COLO829 (cell line): ENCODE measurements at regions not wholly inside any gene's neighbourhood (a gene's known extent, or its start where the extent isn't known, plus 50 kb on each side); places are given as distances from the start of the nearest gene placed in this dataset.

ENCODE experiments used
- DNase-seq: peaks from one replicate; pipeline ENCODE4 v3.0.0; 2012; ENCODE audit warnings: low spot score

DNA sequence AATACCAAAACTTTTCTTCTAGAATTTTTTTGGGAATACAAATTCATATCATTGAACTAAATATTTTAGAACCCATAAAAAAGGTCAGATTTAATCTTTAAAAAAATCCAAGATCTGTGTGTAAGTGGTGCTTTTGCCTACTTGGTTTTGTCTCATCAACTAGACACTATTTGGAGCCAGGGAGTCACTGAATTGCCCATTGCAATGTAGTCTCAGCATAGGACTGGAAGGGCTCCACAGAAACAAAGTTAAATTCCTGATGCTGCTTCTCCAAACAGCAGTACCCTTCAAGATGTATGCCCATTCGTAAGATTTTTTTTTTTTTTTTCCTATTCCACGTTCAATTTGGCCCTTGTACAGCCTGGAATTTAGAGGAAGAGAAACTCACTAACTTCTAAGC, 208.0 kb upstream of the MPDZ start:
- no peak for DNase-seq

DNA sequence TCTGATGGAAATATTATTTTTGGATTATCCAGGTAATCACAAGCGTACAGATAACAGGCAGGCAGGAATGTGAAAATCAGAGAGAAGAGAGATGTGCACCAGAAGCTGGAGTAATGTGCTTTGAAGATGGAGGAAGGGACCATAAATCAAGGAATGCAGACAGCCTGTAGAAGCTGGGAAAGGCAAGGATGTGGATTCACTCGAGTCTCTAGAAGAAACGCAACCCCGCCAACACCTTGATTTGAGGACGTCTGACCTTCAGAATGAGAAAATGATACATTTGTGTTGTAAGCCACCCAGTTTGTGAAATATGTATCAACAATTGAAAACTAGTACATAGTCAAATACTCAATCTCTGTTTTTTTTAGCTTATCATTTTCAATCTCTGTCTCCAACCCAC, 207.6 kb upstream of the MPDZ start:
- DNase-seq, result no peak

DNA sequence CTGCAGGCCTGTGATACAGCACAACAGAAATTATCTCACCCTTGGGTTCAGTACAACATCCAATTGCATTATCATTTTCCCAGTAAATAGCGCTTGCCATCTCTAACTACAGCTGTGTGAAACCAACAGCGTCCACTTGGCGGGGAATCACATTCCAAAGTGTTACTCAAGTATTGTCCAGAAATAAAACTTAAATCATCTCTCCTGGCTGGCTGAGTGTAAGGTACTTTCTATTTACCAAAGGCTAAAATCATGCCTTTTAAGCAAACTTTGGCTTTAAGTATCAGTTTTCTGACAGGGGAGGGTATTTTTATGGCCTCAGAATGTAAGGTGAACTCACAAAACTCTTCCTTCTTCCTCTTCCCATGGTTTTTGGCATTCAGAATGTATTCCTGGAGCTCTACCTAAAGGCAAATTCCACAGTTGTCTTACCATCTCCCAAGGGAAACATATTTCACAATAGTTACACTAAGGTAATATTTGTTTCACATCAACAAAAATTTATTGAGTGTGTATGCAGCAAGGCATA, 205.6 kb upstream of the MPDZ start:
- DNase-seq, result no peak

DNA sequence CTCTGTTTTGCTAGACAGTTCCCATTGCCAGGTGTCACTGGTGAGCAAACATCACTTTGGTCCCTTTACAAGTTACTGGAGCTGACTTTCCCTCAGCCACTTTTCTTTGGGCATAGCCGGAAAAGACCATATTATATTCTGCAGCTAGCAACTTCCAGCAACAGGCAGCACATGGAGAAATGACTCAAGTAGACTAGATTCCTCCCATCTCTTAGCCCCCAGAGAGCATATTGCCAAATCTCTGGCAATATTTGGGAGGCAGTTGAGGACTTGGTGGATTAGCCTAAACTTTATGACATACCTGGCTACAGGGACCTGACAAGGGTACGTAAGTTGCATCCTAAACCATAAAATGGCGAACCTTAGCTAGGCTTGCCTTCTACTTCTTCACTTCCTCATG, 204.7 kb upstream of the MPDZ start:
- DNase-seq, result no peak

DNA sequence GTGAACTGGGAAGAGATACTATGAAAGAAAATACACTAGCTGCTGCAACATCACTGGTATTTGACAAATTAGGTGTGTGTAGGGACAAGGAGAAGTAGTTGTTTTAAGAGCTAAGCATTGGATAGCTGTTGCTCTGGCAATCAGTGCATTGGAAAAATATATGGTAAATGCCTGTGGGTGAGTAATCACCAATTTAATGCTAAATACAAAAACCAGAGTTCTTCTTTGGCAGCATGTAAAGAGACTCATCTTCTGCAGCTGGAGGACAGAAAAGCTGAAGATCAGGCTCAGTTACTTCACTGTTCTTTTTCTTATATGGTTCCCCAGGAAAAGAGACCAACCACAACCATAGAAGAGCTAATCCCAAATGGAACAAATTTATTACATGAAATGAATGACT, 201.8 kb upstream of the MPDZ start:
- no peak for DNase-seq

DNA sequence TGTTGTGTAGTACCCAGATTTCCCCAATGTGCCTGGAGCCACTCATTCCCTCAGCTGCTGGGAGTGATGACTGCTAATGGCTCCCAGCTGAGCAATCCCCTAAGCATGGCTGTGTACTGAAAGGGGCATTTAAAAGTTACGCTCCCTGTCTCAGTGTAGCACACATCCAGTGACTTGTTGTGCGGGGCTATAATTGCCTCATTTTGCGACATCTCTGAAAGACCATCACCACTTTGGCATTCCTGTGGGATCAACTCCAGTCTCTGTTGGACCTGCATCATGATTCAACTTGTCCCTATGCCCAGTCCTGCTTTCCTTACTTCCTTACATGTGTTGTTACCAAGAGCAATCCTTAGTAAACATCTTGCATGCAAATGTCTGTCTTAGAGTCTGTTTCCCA, 201.2 kb upstream of the MPDZ start:
- no peak for DNase-seq

DNA sequence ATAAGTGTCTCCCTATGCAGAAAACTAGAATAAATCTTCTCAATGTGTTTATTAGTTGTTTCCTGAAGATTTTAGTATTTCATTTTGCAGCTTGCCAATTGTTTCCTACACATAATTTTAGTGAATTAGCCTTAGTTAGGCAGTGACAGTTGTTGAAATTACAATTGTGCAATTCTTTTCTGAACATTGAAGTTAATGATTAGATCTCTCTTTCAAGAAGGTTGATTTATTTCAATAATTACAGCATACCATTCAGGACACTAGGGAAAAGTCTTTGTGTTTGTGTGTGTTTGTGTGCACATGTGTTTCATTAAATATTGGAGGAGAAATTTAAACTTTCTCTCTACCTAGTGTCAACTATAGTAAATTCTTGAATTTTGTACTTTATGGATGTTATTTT, 199.6 kb upstream of the MPDZ start:
- DNase-seq, result no peak

DNA sequence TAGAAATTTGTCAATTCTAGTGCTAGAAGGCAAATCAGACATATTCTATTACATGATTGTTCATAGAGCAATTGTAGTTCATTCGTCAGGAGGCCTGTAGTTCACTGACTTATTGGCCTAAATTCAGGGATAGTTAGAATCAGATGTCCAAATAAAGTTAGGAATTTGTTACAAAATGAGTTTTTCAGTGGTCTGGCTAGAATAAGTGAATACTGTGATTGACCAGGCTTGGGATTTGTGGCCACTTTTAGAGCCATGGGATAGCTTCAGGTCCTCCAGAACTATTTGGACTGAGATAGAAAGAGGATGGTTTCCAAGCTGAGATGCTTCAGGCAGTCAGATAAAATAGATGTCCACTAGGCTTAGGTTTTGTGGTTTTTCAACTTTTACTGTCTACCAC, 199.1 kb upstream of the MPDZ start:
- DNase-seq, result no peak

DNA sequence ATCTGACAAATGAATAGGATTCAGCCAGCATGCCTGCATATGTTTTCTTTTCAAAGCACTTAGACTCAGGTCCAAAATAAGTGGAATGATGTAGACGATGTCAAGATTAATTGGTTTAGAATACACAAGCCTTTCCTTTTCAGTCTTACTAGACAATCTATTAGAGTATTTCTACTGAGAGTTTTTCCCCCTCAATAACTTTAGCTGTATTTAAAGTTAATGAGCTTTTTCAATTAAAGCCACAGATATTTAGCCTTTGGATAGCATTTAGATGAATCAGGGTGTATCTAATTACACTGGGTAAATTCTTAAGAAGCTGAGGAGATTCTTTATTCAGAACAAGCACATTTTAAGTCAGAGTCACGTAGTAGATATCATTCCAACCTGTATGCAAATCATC, 198.7 kb upstream of the MPDZ start:
- DNase-seq, result no peak

DNA sequence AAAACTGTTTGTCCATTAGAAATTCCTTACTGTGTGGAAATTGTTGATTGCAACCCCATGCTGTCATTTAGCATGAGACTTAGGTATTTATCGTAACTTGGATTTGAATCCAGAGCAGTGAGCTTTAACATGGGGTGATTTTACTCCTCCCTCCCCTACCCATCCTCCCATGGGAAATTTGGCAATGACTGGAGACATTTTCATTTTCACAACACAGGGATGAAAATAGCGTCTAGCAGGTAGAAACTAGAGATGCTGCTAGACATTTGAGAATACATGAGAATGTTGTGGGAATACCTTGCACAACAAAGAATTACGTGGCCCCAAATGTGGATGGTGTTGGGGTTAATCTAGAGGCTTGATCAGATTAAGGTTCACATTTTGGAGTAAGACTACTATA, 191.3 kb upstream of the MPDZ start:
- DNase-seq, result no peak

DNA sequence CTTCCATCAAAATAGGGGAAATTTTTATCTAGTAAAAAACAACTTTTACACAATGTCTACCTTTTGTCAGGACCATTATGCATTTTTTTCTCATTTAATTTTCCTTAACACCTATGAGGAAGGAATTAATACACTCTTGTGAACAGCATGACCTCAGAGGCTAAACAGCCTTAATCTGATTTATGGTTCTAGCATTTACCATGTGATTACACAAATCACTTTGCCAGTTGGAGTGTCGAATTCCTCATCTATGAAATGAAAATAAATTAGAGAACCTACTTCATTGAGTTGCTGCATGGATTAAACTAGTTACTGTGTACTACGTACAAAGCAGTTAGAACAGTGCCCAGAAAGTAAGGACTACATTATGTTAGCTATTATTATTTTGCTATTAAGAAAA, 187.7 kb upstream of the MPDZ start:
- no peak for DNase-seq

DNA sequence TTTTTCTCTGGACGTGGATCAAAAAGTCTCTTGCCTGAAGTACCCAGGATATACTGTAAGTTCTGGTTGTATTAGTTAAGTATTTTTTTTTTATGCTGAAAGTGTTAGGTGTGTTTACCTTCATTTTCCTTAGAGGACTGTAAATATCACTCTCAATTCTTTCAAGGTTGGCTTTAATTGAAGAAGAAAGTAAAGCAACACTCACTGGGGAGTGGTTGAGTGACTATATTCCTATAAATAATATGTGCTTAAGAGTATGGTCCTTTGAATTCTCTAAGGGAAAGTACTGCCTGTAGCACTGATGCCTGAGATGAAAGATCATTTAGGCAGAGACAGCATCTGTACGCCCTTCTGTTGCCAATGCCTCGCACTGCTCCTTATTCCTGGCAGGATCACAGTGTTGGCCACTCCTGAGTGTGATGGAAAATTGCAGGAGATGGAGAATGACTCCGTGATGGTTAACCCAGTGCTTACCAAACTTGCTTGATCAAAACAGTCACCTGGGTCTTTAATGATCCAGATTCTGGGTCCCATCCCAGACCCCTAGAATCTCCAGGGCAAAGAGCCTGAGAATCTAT, 182.0 kb upstream of the MPDZ start:
- no peak for DNase-seq

DNA sequence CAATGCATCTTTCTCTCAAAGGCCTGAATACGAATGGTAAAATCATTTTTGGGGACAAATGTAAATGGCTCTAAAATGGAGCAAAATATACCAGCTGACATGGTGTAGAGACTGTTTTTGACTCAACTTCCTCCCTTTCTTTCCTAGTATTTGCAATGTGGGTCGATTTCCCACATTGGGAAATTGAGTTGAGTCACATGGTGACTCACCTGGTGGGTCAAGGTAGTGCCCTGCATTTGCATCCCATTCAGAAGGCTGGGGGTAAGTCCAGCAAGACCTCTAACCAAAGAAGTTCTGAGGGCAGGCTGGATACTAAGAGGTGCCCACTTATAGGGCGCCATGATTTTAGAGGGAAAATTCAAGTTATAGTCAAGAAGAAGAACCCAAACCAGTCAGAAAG, 179.6 kb upstream of the MPDZ start:
- DNase-seq, result no peak

DNA sequence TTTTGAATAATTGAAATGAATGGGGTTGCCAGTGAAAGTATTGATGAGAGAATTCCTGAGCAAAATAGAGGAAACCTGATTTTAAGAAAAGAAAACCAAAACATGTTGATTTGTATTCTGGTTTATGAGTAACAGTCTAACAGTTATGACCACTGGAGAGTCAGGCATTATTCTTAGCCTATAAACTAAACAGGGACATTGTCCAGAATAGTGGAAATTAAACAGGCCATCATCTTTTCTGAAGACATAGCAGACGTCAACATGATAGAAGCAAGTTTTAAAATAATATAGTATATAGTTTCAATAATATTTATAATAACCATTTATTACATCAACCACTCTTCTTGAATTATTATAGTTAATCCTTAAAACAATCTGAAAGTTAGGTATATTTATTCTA, 178.3 kb upstream of the MPDZ start:
- DNase-seq, result no peak

DNA sequence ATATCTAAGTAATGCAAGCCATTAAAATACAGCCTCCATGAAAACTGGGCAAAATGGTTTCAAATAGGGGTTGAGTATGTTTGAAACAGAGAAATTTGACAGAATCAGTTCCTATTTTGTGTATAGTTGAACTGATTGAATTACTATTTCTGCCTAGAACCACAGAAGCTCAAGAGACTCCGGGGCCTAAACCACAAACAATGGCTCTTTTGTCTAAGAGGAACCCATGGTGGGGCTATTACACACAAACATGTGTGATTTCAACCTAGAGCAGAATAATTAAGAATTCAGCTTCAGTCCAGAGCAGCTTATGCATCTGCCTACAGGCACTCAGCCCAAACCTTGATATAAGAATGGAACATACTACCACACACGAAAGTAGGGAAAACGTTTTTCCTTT, 171.2 kb upstream of the MPDZ start:
- peak; percentile 67 for DNase-seq

DNA sequence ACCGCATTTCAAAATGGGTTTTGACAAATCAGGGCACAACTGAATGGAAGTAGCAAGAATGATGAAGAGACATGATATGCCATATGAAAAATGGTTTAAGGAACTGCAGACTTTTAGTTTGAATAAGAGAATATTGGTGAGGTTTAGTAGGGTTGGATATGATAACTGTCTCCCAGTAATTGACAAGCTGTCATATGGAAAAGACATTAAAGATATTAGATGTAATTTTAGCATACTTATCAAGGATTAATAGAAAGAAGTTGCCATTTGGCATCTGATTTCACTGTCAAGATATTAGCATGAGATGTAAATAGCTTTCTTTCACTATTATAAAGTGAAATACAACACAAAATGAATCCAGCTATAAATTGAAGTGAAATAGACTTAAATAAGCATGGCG, 169.0 kb upstream of the MPDZ start:
- no peak for DNase-seq

DNA sequence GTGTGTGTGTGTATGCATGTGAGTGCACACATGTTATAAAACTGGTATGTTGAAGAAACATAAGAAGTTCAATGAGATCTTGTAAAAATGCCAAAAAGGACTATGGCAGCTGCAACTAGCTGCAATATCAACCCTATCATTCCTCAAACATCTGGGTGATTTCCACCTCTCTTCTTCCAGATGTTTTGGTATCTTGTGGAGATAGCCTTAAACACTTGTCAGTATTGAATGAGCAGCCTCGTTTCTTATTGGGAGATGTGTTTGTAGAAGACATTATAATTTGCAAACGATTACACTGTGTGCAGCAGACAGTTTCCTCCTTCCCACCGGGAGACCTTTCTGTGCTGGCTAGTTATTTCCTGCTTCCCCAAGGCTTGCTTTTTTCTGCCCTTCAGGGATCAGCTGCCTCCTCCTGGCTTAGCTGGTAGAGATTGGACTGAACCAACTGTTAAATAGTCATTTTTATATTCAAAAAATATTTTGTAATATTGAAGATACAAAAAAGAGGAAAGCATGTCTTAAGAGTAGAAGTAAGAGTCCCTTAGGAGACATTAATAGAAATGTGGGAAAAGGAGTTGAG, 168.4 kb upstream of the MPDZ start:
- no peak for DNase-seq

DNA sequence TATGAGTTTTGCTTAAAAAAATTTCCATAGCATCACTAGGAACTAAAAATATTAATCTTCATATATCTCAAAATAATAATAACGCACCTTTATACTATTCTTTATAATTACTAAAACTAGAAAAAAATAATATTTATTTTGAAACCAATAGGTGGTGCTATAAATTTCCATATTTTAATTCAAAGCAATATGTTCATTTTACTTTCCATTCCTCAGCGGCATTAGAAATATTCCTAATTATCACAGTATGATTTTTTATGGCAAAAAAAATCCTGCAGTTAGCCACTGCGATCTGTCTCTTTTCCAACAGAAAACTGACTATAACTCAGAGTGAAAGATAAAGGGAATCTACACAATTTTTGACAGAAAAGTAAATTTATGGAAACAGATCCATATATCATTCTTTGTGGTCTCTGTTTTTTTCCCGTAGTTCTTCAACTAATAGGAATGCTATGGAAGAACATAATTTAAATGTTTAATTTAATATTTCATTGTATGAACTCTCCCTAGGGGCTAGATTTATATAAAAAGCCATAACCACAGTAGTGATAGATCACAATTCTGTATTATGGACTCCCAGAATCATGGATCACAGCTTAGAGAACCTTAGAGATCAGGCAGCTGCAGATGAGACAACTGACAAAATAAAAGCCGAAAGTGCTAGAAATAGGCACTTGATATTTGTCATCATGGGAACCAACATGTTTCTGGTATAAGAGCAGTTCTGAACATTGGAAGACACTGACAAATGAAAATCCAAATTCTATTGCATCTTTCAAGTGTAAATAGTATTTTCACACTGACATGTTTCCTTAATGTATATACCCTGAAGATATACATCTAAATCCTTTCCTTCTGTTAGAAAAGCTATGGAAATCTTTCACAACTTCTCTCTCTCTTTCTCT, 167.7 kb upstream of the MPDZ start:
- no peak for DNase-seq

DNA sequence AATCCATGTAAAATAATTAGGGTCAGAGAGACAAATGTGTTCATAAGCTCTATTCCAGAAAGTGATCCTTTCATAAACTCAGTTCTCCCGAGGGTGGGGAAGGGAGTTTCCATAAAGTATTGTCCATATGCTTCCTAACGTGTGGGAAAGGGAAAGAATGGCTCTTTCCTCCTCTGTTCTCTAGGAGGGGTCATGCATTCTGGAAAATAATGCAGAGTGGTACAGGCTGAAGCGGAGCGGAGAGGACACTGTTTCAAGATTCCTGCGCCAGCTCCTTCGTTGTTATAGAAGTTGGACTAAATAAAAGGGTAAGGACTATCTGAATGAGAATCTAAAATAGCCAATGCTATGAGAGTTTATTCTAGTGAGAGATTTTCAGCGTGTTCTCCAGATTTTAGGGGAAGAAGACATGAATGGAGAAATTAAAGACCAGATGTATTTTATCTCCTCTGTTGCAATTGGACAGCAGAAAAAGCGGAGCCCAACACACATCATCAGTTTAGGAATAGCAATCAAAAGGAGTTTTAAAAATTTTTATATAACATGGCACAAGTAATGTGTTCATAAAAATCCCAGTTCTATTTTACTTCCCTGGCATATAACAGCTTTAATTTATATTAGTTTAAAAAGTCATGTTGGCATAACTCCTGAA, 166.9 kb upstream of the MPDZ start:
- DNase-seq, result no peak

DNA sequence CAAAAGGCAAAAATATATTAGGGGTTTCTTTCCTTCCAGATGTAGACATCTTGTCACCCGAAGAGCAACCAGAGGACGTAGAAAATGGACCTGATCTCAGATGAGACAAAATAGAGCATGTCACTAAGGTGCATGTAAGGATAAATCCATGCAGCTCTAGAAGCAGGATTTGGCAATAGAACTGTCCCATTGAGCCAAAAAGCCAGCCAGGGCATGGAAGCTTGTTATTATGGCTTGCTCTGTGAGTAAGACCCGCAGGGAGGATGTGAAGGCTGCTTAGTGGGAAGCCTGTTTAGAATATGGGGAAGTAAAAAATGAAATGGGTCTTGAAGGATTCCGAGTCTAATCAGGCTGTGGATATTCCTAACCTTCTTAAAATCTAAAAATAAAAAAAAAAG, 165.6 kb upstream of the MPDZ start:
- DNase-seq, result no peak

DNA sequence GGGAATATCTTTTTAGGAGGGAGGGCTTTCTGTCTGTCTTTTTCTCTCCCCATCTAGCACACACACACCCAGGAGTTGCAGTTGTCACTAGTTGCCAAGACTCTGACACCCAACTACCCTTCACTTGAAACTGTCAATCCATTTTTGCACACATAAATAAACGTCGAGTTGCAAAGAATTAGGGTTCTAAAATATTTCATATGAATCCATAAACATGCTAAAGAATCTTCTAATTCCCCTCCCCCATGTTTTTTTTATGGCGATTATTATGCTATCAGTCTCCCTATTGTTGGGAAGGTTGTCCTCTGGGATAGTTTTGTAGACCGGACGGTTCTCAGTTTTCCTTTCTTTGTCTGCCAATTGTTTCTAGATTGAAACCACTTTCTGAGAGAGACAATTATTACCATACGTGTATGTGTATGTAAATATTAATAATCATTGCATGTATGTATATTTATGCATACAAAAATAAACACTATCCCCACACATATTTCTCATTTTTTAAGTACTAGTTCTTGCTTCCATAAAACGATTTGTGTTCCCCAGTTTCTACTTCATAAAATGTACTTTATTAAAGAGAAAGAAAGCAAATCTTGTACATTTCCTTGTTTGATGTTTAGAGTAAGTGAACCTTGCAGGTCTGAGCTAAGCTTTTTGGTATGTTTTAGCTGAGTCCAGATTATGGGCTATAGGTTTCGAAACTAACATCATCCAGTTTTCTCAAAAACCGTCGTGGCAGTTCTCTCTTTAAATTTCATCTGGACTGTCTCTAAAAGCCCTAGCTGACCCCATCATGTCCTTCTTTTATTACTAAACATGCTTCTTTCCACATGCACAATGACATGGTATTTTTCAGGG, 165.0 kb upstream of the MPDZ start:
- no peak for DNase-seq
